Gastroesophageal sphincter (tissue), 4 donors: ENCODE measurements at regions not wholly inside any gene's neighbourhood (a gene's known extent, or its start where the extent isn't known, plus 50 kb on each side); places are given as distances from the start of the nearest gene placed in this dataset.

Source experiments
- ATAC-seq: fragments of 150-250 bp; one replicate; pipeline ENCODE4 v1.9.1; 2016; ENCODE audit warnings: mild to moderate bottlenecking, moderate library complexity
- H3K27ac ChIP-seq, 4 donors: fragments of 200-600 bp; sonication (generic) in 3 of 4; 1 replicate in 3 of 4; 2 replicates in 1 of 4; pipeline ENCODE4 v1.5.1; 2016 to 2019
- H3K27me3 ChIP-seq: fragments of 200-600 bp; sonication (generic); one replicate; pipeline ENCODE4 v1.5.1; 2019
- H3K36me3 ChIP-seq, 2 donors: fragments of 200-600 bp; sonication (generic); one replicate each; pipeline ENCODE4 v1.5.1; 2019; ENCODE audit warnings: control low read depth in 1 of 2
- H3K4me1 ChIP-seq, 3 donors: fragments of 200-600 bp; sonication (generic); 1 replicate in 2 of 3; 2 replicates in 1 of 3; pipeline ENCODE4 v1.5.1; 2016 to 2019; ENCODE audit warnings: control low read depth in 2 of 3
- H3K4me3 ChIP-seq, 2 donors: fragments of 200-600 bp; sonication (generic); one replicate each; pipeline ENCODE4 v1.5.1; 2019; ENCODE audit warnings: mild to moderate bottlenecking in 1 of 2, moderate library complexity in 1 of 2
- H3K9me3 ChIP-seq, 3 donors: fragments of 200-600 bp; sonication (generic); one replicate each; pipeline ENCODE4 v1.5.1; 2017 to 2019; ENCODE audit warnings: control low read depth in 2 of 3
- EP300 ChIP-seq: sonication (generic); formaldehyde crosslinking; IDR thresholded peaks from one replicate; pipeline ENCODE4 v1.6.1; 2017; ENCODE audit warnings: antibody characterized with exemption, mild to moderate bottlenecking
- POLR2A ChIP-seq, 2 donors: fragments of 450-650 bp; IDR thresholded peaks; one replicate each; pipeline ENCODE4 v1.6.1; 2017; ENCODE audit warnings: antibody characterized with exemption in 2 of 2, mild to moderate bottlenecking in 2 of 2, moderate library complexity in 1 of 2
- POLR2AphosphoS5 ChIP-seq: sonication (generic); formaldehyde crosslinking; IDR thresholded peaks from one replicate; pipeline ENCODE4 v1.6.1; 2017; ENCODE audit warnings: antibody characterized with exemption
- WGBS, 2 donors: methylation state at CpG; one replicate each; pipeline ENCODE4 v1.1.5; 2018; ENCODE audit warnings: low coverage in 1 of 2; 5-methylcytosine and 5-hydroxymethylcytosine counted together
- TF ChIP-seq, protein P1 (sequence below), 4 experiments: fragments of 200-600 bp in 2 of 4; fragments of 450-650 bp in 2 of 4; sonication (generic) in 1 of 4; IDR thresholded peaks; one replicate each; pipeline ENCODE4 v1.5.1; 2017 to 2019; ENCODE audit warnings: antibody characterized with exemption in 4 of 4, mild to moderate bottlenecking in 2 of 4, moderate library complexity in 2 of 4

- 79 to 85% methylated on average over 5 to 9 of the region's 17 CpGs for WGBS, 2 donors
These were observed 204.0 kb upstream of the NSMCE3 start for GRCh38 chr15:29473621-29474105.

GRCh38 chr15:29472901-29473445 lies 203.4 kb upstream of the NSMCE3 start:
- Histone ChIP-seq H3K27ac (no peak overlapping the region), H3K27me3 (peaks cover 3% of the 10 kb centered on the region), H3K36me3 (no peaks in the 10 kb centered on the region), H3K4me3 (no peak overlapping the region), H3K4me1 (no peaks in the 10 kb centered on the region), H3K9me3 (no peaks in the 10 kb centered on the region)
- 81 to 94% methylated on average over 2 to 3 of the region's 4 CpGs for WGBS, 2 donors
- TF ChIP-seq, protein P1, sequence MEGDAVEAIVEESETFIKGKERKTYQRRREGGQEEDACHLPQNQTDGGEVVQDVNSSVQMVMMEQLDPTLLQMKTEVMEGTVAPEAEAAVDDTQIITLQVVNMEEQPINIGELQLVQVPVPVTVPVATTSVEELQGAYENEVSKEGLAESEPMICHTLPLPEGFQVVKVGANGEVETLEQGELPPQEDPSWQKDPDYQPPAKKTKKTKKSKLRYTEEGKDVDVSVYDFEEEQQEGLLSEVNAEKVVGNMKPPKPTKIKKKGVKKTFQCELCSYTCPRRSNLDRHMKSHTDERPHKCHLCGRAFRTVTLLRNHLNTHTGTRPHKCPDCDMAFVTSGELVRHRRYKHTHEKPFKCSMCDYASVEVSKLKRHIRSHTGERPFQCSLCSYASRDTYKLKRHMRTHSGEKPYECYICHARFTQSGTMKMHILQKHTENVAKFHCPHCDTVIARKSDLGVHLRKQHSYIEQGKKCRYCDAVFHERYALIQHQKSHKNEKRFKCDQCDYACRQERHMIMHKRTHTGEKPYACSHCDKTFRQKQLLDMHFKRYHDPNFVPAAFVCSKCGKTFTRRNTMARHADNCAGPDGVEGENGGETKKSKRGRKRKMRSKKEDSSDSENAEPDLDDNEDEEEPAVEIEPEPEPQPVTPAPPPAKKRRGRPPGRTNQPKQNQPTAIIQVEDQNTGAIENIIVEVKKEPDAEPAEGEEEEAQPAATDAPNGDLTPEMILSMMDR (IDR thresholded peaks at IDR 0.05), result no peak
- no peak for TF ChIP-seq POLR2A (IDR thresholded peaks at IDR 0.05)
- TF ChIP-seq POLR2AphosphoS5, result no peak
- no peak for TF ChIP-seq EP300
- ATAC-seq, result no peak

More at GRCh38 chr15:29473621-29474105, 204.0 kb upstream of the NSMCE3 start:
- Histone ChIP-seq H3K4me3 (no peak overlapping the region), H3K36me3 (no peaks in the 10 kb centered on the region), H3K27ac (no peak overlapping the region), H3K4me1 (no peaks in the 10 kb centered on the region), H3K9me3 (no peaks in the 10 kb centered on the region), H3K27me3 (peaks cover 3% of the 10 kb centered on the region)
- no peak for TF ChIP-seq EP300
- no peak for ATAC-seq

- WGBS, 2 donors, result 83% methylated on average over 1 of the region's 4 CpGs; no CpG with 5 or more reads in 1 of the 2 donors
- no peaks in the 10 kb centered on the region for H3K36me3 ChIP-seq
- H3K4me1 ChIP-seq, result no peaks in the 10 kb centered on the region
- ATAC-seq, result no peak
- no peak overlapping the region for H3K4me3 ChIP-seq
- H3K9me3 ChIP-seq, result no peaks in the 10 kb centered on the region
- TF ChIP-seq EP300 (no peak), POLR2A (IDR thresholded peaks at IDR 0.05) (no peak), POLR2AphosphoS5 (no peak)
- TF ChIP-seq, protein P1 (IDR thresholded peaks at IDR 0.05), result no peak
- H3K27me3 ChIP-seq, result peaks cover 4% of the 10 kb centered on the region
- H3K27ac ChIP-seq, result no peak overlapping the region
These were observed 202.1 kb upstream of the NSMCE3 start for GRCh38 chr15:29471757-29472156.

DNA sequence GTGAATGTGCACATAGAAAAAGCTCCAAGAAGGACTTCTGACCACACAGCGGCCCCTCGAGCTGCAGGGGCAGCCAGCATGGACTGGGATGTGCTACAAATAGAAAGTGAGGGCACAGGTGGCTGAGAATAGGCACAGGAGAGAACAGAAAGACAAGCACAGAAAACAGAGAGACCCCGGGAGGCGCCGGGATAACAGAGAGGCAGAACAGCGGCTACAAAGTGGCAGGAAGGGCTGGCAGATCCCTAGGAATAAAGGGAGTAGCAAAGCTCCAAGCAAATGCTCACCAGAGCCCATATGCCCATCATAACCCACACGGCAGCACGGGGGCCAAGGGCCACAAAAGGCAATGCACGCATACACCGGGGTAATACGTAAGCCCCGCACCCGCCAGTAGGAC lies 201.7 kb upstream of the NSMCE3 start:
- no peaks in the 10 kb centered on the region for H3K9me3 ChIP-seq
- TF ChIP-seq, protein P1 (IDR thresholded peaks at IDR 0.05), result no peak
- TF ChIP-seq POLR2A (IDR thresholded peaks at IDR 0.05) (no peak), POLR2AphosphoS5 (no peak), EP300 (no peak)
- H3K4me1 ChIP-seq, result no peaks in the 10 kb centered on the region
- peaks cover 9% of the 10 kb centered on the region for H3K27me3 ChIP-seq
- H3K27ac ChIP-seq, result no peak overlapping the region
- no peak overlapping the region for H3K4me3 ChIP-seq
- no peak for ATAC-seq
- 89 to 98% methylated on average over 6 to 12 of the region's 13 CpGs for WGBS, 2 donors
- no peaks in the 10 kb centered on the region for H3K36me3 ChIP-seq

GRCh38 chr15:29470794-29471193 lies 201.2 kb upstream of the NSMCE3 start:
- Histone ChIP-seq H3K4me3 (no peak overlapping the region), H3K27me3 (peaks cover 10% of the 10 kb centered on the region), H3K9me3 (no peaks in the 10 kb centered on the region), H3K27ac (no peak overlapping the region), H3K36me3 (no peaks in the 10 kb centered on the region), H3K4me1 (no peaks in the 10 kb centered on the region)
- WGBS, 2 donors, result 29% methylated on average over 3 of the region's 3 CpGs; no CpG with 5 or more reads in 1 of the 2 donors
- no peak for TF ChIP-seq EP300
- TF ChIP-seq, protein P1 (IDR thresholded peaks at IDR 0.05), result no peak
- no peak for TF ChIP-seq POLR2AphosphoS5
- TF ChIP-seq POLR2A (IDR thresholded peaks at IDR 0.05), result no peak
- ATAC-seq, result no peak
